GM12878 (cell line): ENCODE measurements at regions not wholly inside any gene's neighbourhood (a gene's known extent, or its start where the extent isn't known, plus 50 kb on each side); places are given as distances from the start of the nearest gene placed in this dataset.

Experiments used
- ATAC-seq: fragments of 200-7000 bp; cut with Tn5 transposase; 3 replicates; pipeline ENCODE4 v1.9.1; 2020; ENCODE audit warnings: mild to moderate bottlenecking, moderate library complexity
- BruUV-seq: library from RNA; stranded (reverse); fragments of 400-500 nt; replicated peaks from 2 replicates; lab custom pipeline; 2021; lab: Mats Ljungman, UMichigan
- CTCF ChIA-PET: fragments of 300-600 bp; sonication (Branson Sonifier 250); formaldehyde crosslinking; extraction: SDS; loops from one replicate; lab custom pipeline; 2021; ENCODE audit warnings: inconsistent platforms; lab: Yijun Ruan, JAX
- POLR2A ChIA-PET: fragments of 350-600 bp; formaldehyde crosslinking; extraction: SDS; loops from one replicate; lab custom pipeline; 2021; ENCODE audit warnings: inconsistent platforms; lab: Charles Lee
- RAD21 ChIA-PET: fragments of 300-600 bp; sonication (Branson Sonifier 250); formaldehyde crosslinking; loops from one replicate; lab custom pipeline; 2023; ENCODE audit warnings: antibody characterized with exemption; ENCODE audit not compliant: unreplicated experiment; lab: Charles Lee
- SMC1A ChIA-PET: fragments of 300-600 bp; sonication (Branson Sonifier 250); formaldehyde crosslinking; loops from one replicate; lab custom pipeline; 2023; ENCODE audit not compliant: unreplicated experiment, uncharacterized antibody; lab: Charles Lee
- DNase-seq: peaks from one replicate; pipeline ENCODE4 v3.0.0-alpha.2; 2011; ENCODE audit warnings: low read depth, low spot score
- FAIRE-seq: peaks from 3 replicates; lab custom pipeline; 2011; peaks lifted over from hg19 to GRCh38; lab: Jason Lieb, UNC
- H2AFZ ChIP-seq: 2 replicates; pipeline ENCODE4 v1.6.0; 2011; ENCODE audit warnings: low read depth, low read length, control low read depth; ENCODE audit not compliant: control insufficient read depth
- H3K27ac ChIP-seq: 2 replicates; pipeline ENCODE4 v1.5.1; 2011; ENCODE audit warnings: control low read depth; ENCODE audit not compliant: control insufficient read depth, insufficient read depth
- H3K27me3 ChIP-seq, 2 experiments: replicated peaks in 1 of 2; 2 replicates each; pipeline versions ENCODE4 v1.6.0 to v1.6.1; 2011; ENCODE audit warnings: low read length in 1 of 2; ENCODE audit not compliant: control insufficient read depth in 2 of 2, insufficient read depth in 2 of 2
- H3K36me3 ChIP-seq, 2 experiments: 2 replicates each; pipeline ENCODE4 v1.5.1; 2011; ENCODE audit warnings: low read length in 1 of 2; ENCODE audit not compliant: control insufficient read depth in 2 of 2, insufficient read depth in 2 of 2
- H3K4me1 ChIP-seq: 2 replicates; pipeline ENCODE4 v1.6.1; 2011; ENCODE audit warnings: mild to moderate bottlenecking, low read length, moderate library complexity, mixed read lengths; ENCODE audit not compliant: control insufficient read depth, insufficient read depth
- H3K4me2 ChIP-seq: 2 replicates; pipeline ENCODE4 v1.6.0; 2011; ENCODE audit warnings: control low read depth; ENCODE audit not compliant: control insufficient read depth, insufficient read depth
- H3K4me3 ChIP-seq: fragments of 200-600 bp; sonication (generic); 2 replicates; pipeline ENCODE4 v1.5.1; 2016
- H3K79me2 ChIP-seq: 2 replicates; pipeline ENCODE4 v1.6.0; 2011; ENCODE audit warnings: low read length; ENCODE audit not compliant: control insufficient read depth, insufficient read depth
- H3K9ac ChIP-seq: 2 replicates; pipeline ENCODE4 v1.8.0; 2011; ENCODE audit warnings: low read length, control low read depth, mixed read lengths; ENCODE audit not compliant: control insufficient read depth, insufficient read depth
- H3K9me3 ChIP-seq: replicated peaks from 3 replicates; pipeline ENCODE4 v1.5.1; 2011; ENCODE audit warnings: mild to moderate bottlenecking, low read length; ENCODE audit not compliant: control insufficient read depth, insufficient read depth
- H4K20me1 ChIP-seq: 2 replicates; pipeline ENCODE4 v1.6.0; 2011; ENCODE audit not compliant: control insufficient read depth, insufficient read depth
- ASH2L ChIP-seq: fragments of 300-600, 200-600 bp; sonication (generic); IDR thresholded peaks from 2 replicates; pipeline ENCODE4 v1.6.1; 2017; ENCODE audit warnings: low read depth, mild to moderate bottlenecking, borderline replicate concordance
- CBX3 ChIP-seq: fragments of 200-600 bp; sonication (generic); IDR thresholded peaks from 2 replicates; pipeline ENCODE4 v1.6.1; 2016; ENCODE audit warnings: low read depth, borderline replicate concordance
- CHD4 ChIP-seq: fragments of 200-600 bp; sonication (generic); IDR thresholded peaks from 2 replicates; pipeline ENCODE4 v1.6.1; 2016; ENCODE audit warnings: mild to moderate bottlenecking
- EP300 ChIP-seq, 2 experiments: fragments of 150-350 bp in 1 of 2; IDR thresholded peaks; 2 replicates each; pipeline ENCODE4 v1.6.1; 2011 to 2012; ENCODE audit warnings: low read depth in 2 of 2, low read length in 2 of 2, borderline replicate concordance in 1 of 2, improper control_type of control experiment in 1 of 2, inconsistent platforms in 1 of 2; ENCODE audit not compliant: control insufficient read depth in 1 of 2
- FOXM1 ChIP-seq: IDR thresholded peaks from 2 replicates; pipeline ENCODE4 v1.6.1; 2012; ENCODE audit warnings: low read depth, mild to moderate bottlenecking, inconsistent platforms, low read length, moderate library complexity
- SMARCA5 ChIP-seq: fragments of 450-650 bp; IDR thresholded peaks from 2 replicates; pipeline ENCODE4 v1.6.1; 2017; ENCODE audit warnings: mild to moderate bottlenecking
- SRF ChIP-seq, 2 experiments: IDR thresholded peaks; 2 replicates each; pipeline ENCODE4 v1.6.1; 2011; ENCODE audit warnings: low read depth in 2 of 2, low read length in 2 of 2, mild to moderate bottlenecking in 1 of 2, moderate library complexity in 1 of 2
- TBL1XR1 ChIP-seq: IDR thresholded peaks from 2 replicates; pipeline ENCODE4 v1.6.1; 2012; ENCODE audit warnings: low read depth, low read length, improper control_type of control experiment
- USF1 ChIP-seq: IDR thresholded peaks from 2 replicates; pipeline ENCODE4 v1.6.1; 2011; ENCODE audit warnings: borderline replicate concordance, low read depth, mild to moderate bottlenecking, moderate library complexity, mixed read lengths, low read length; ENCODE audit not compliant: insufficient read depth; ENCODE audit errors: extremely low read length
- YY1 ChIP-seq: IDR thresholded peaks from 2 replicates; pipeline ENCODE4 v1.6.1; 2011; ENCODE audit warnings: low read depth, mild to moderate bottlenecking, low read length
- ZNF207 ChIP-seq: fragments of 450-650 bp; IDR thresholded peaks from 2 replicates; pipeline ENCODE4 v1.6.1; 2014; ENCODE audit warnings: antibody characterized with exemption, mild to moderate bottlenecking, borderline replicate concordance
- ZNF217 ChIP-seq: fragments of 450-650 bp; IDR thresholded peaks from 2 replicates; pipeline ENCODE4 v1.6.1; 2017; ENCODE audit warnings: antibody characterized with exemption, mild to moderate bottlenecking
- ZSCAN29 ChIP-seq: fragments of 450-650 bp; IDR thresholded peaks from 2 replicates; pipeline ENCODE4 v1.6.1; 2017; ENCODE audit warnings: mild to moderate bottlenecking, moderate library complexity
- in situ Hi-C: fragments of 300-500 bp; cut with MboI; formaldehyde crosslinking; loops from 9 replicates; pipeline ENCODE4 v1.14.3; 2018; ENCODE audit warnings: mixed read lengths
- intact Hi-C: fragments of 100-400 bp; cut with micrococcal nuclease; formaldehyde crosslinking; loops from one replicate; pipeline ENCODE4 v1.14.2; 2022; ENCODE audit not compliant: unreplicated experiment

DNA sequence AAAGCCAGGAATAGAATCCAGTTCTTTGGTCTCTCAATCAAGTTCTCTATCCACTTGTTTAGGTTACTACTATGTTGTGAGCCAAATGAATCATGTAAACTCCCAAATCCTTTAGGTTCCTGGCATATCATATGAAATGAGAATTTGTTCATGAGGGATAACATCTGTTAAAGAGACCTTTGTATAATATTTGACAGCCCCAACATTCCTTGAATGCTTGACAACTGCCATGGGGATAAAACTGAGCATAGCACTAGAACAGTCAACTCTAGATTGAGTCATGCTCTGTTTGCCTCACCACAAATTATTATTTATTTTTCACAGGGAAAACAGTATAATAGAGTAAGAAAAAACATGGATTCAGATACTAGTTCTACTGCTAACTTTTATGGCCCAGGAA is 93.3 kb downstream of the NAA11 start:
- CTCF ChIA-PET = interaction anchor here (1.0 to 1.3 kb wide), 3 partner anchors 9 to 940 kb away, joined by 3 to 6 read pairs (median 3); no protein-coding TSS in a partner anchor
- Histone ChIP-seq H3K9ac (no peak overlapping the region), H4K20me1 (no peaks in the 10 kb centered on the region), H3K27ac (no peak overlapping the region), H3K79me2 (no peaks in the 10 kb centered on the region), H3K27me3 (no peaks in the 10 kb centered on the region), H3K4me2 (no peak overlapping the region), H3K4me1 (no peaks in the 10 kb centered on the region; the same call in 1 of the 2 replicates), H3K36me3 (no peaks in the 10 kb centered on the region), H2AFZ (no peak overlapping the region), H3K4me3 (no peak overlapping the region), H3K9me3 (no peaks in the 10 kb centered on the region)
- no TSS peak for BruUV-seq
- no peak for DNase-seq
- ATAC-seq = no peak
- SMC1A ChIA-PET = interaction anchor here (0.8 to 6.4 kb wide), 12 partner anchors 7 to 189 kb away, joined by 3 to 30 read pairs (median 4); no protein-coding TSS in a partner anchor
- FAIRE-seq = no peak
- intact Hi-C loops = loop anchor here (10.0 kb wide), 1 partner anchor 278 kb away; no protein-coding TSS in a partner anchor
- RAD21 ChIA-PET = interaction anchor here (0.6 to 5.1 kb wide), 3 partner anchors 7 to 55 kb away, joined by 3 to 28 read pairs (median 3); no protein-coding TSS in a partner anchor
- in situ Hi-C loops = no loop called here
- TF ChIP-seq EP300 (IDR thresholded peaks at IDR 0.05; ENCODE audit: borderline replicate concordance in 1 of 2, control insufficient read depth in 1 of 2, low read depth in 2 of 2, low read length in 2 of 2) (no peak), YY1 (no peak), ZNF207 (no peak), ASH2L (no peak), USF1 (no peak), SMARCA5 (no peak), ZSCAN29 (no peak), SRF (IDR thresholded peaks at IDR 0.05; ENCODE audit: low read depth in 2 of 2, low read length in 2 of 2) (no peak), CBX3 (no peak), TBL1XR1 (no peak), ZNF217 (no peak), CHD4 (no peak), FOXM1 (no peak)
- POLR2A ChIA-PET = no interaction called here
